ENCODE measurements at regions not wholly inside any gene's neighbourhood (a gene's known extent, or its start where the extent isn't known, plus 50 kb on each side); places are given as distances from the start of the nearest gene placed in this dataset.

GRCh38 chr4:23361453-23361852 lies 528.4 kb downstream of the PPARGC1A start:
- DNase-seq (ENCODE audit: extremely low read depth in 1 of 4, low spot score in 3 of 4) (no peak), ATAC-seq (no peak), FAIRE-seq (no peak)
- no peaks in the 10 kb centered on the region for H4K20me1 ChIP-seq (replicated peaks; ENCODE audit: control insufficient read depth, insufficient read depth, low read length)
- intact Hi-C loops (cut with micrococcal nuclease): no loop called here
- ChIA-PET POLR2A (no interaction called here), CTCF (ENCODE audit: low intra/inter-chr PET ratio) (no interaction called here)
- H3K9me3 ChIP-seq (replicated peaks; ENCODE audit: control insufficient read depth, insufficient read depth, low read depth, low read length): no peaks in the 10 kb centered on the region
- TF ChIP-seq PHF21A (IDR thresholded peaks at IDR 0.05; ENCODE audit: borderline replicate concordance, low read depth) (no peak), RBFOX2 (IDR thresholded peaks at IDR 0.05; ENCODE audit: low read depth, low read length) (no peak), BACH1 (tag; IDR thresholded peaks at IDR 0.05) (no peak), ZFP30 (CRISPR knock-in tag; IDR thresholded peaks at IDR 0.05; ENCODE audit: borderline replicate concordance) (no peak), ZFPM2 (CRISPR knock-in tag; IDR thresholded peaks at IDR 0.05) (no peak), ZHX1 (conservative IDR thresholded peaks at IDR 0.05; ENCODE audit: low read length) (no peak), GATAD2A (IDR thresholded peaks at IDR 0.05) (no peak)
- H3K36me3 ChIP-seq (ENCODE audit: control insufficient read depth, insufficient read depth, low read length): no peaks in the 10 kb centered on the region
- H3K9ac ChIP-seq (ENCODE audit: insufficient read depth in 1 of 2, low read depth in 2 of 2, low read length in 2 of 2): no peak overlapping the region
- H3K27ac ChIP-seq (ENCODE audit: extremely low read depth, low read depth, low read length): no peak overlapping the region
- no peaks in the 10 kb centered on the region for H3K79me2 ChIP-seq (ENCODE audit: control insufficient read depth, insufficient read depth, low read length)
- in situ Hi-C loops (cut with MboI): no loop called here
- H3K4me2 ChIP-seq (ENCODE audit: insufficient read depth, low read length): no peak overlapping the region
- no peak overlapping the region for H3K4me3 ChIP-seq
- H3K27me3 ChIP-seq (ENCODE audit: control insufficient read depth in 2 of 2, insufficient read depth in 2 of 2, low read length in 2 of 2): no peaks in the 10 kb centered on the region
- no TSS peak for BruUV-seq (replicated peaks)
- WGBS (ENCODE audit: insufficient coverage, low coverage, missing lambda C conversion rate): 26% methylated on average over 9 of the region's 9 CpGs
- H3K4me1 ChIP-seq (replicated peaks in 1 of 2; ENCODE audit: control insufficient read depth in 2 of 2, insufficient read depth in 2 of 2, low read length in 2 of 2): no peaks in the 10 kb centered on the region
- no peak overlapping the region for H2AFZ ChIP-seq (ENCODE audit: low read depth, low read length)
- H3K9me1 ChIP-seq (ENCODE audit: control insufficient read depth, insufficient read depth, low read length): no peaks in the 10 kb centered on the region

All from K562 (cell line).